ENCODE measurements at regions not wholly inside any gene's neighbourhood (a gene's known extent, or its start where the extent isn't known, plus 50 kb on each side); places are given as distances from the start of the nearest gene placed in this dataset.

DNA sequence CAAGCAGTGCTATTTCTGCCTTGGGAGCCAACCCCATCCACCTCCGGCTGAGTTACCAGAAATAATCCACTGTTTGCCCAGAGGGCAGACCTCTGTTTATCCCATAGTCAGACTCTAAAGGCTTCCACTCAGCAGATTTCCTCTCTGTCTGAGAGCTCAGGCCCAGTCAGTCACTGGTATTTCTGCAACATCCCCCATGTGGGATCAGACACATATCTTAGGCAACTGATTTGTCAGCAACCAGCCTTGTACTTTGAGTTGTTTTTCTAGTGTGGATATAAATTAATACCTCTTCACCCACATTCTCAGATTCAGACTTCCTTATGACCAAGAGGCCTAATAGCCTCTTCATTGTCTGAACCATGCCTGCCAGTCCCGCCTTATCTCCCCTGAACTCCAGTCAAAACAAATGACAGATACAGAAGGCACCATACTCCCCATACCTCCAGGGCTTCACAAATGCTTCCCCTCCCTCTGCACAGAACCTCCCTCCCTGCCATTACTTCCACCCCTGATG lies 193.6 kb downstream of the FAM76B start:
- Histone ChIP-seq H3K9ac (ENCODE audit: low read length) (no peak overlapping the region), H3K4me3 (ENCODE audit: control extremely low read depth in 1 of 5, extremely low read depth in 1 of 5, insufficient read depth in 1 of 5, low read depth in 2 of 5, low read length in 4 of 5) (no peak overlapping the region), H3K79me2 (ENCODE audit: control insufficient read depth, insufficient read depth, low read length) (no peaks in the 10 kb centered on the region), H2AFZ (ENCODE audit: insufficient read depth, low read depth, low read length, poor library complexity, severe bottlenecking) (no peak overlapping the region), H4K20me1 (ENCODE audit: control insufficient read depth, insufficient read depth, low read length, poor library complexity, severe bottlenecking) (no peaks in the 10 kb centered on the region), H3K4me2 (replicated peaks; ENCODE audit: low read depth, low read length, poor library complexity, severe bottlenecking) (no peak overlapping the region), H3K36me3 (replicated peaks in 1 of 2; ENCODE audit: control extremely low read depth in 1 of 2, control insufficient read depth in 1 of 2, extremely low read depth in 1 of 2, insufficient read depth in 2 of 2, low read length in 1 of 2) (no peaks in the 10 kb centered on the region), H3K4me1 (ENCODE audit: control insufficient read depth in 2 of 2, insufficient read depth in 2 of 2, low read length in 2 of 2) (no peaks in the 10 kb centered on the region), H3K9me3 (ENCODE audit: control extremely low read depth in 1 of 3, control insufficient read depth in 2 of 3, insufficient read depth in 1 of 3, low read length in 2 of 3) (no peaks in the 10 kb centered on the region), H3K27me3 (replicated peaks in 1 of 4; ENCODE audit: control extremely low read depth in 1 of 4, control insufficient read depth in 3 of 4, insufficient read depth in 4 of 4, low read length in 3 of 4) (no peaks in the 10 kb centered on the region), H3K27ac (ENCODE audit: low read length in 2 of 2) (no peak overlapping the region)
- Mint-ChIP-seq H3K4me3 (no peak overlapping the region), H3K27ac (peak overlapping the region; percentile 10), H3K4me1 (no peaks in the 10 kb centered on the region), H3K27me3 (no peaks in the 10 kb centered on the region), H3K9me3 (ENCODE audit: insufficient read depth) (no peaks in the 10 kb centered on the region)
- TF ChIP-seq EZH2 (IDR thresholded peaks at IDR 0.05; ENCODE audit: borderline replicate concordance, insufficient read depth, low read depth, low read length, poor library complexity, severe bottlenecking) (no peak), CTCF (IDR thresholded peaks at IDR 0.05) (no peak)
- DNase-seq (no peak), ATAC-seq (ENCODE audit: low read depth) (no peak)
- CTCF ChIA-PET = interaction anchor here (1.1 to 2.1 kb wide), 2 partner anchors 108 to 109 kb away, joined by 3 to 6 read pairs; no protein-coding TSS in a partner anchor
- POLR2A ChIA-PET = no interaction called here
- intact Hi-C loops (cut with micrococcal nuclease) = no loop called here
- 100% methylated on average over 2 of the region's 2 CpGs for WGBS (ENCODE audit: insufficient coverage)

GRCh38 chr11:95595541-95595940 lies 194.0 kb downstream of the FAM76B start:
- TF ChIP-seq EZH2 (IDR thresholded peaks at IDR 0.05; ENCODE audit: borderline replicate concordance, insufficient read depth, low read depth, low read length, poor library complexity, severe bottlenecking) = no peak
- TF ChIP-seq CTCF (IDR thresholded peaks at IDR 0.05) = no peak
- Histone ChIP-seq H2AFZ (ENCODE audit: insufficient read depth, low read depth, low read length, poor library complexity, severe bottlenecking) (no peak overlapping the region), H3K4me1 (ENCODE audit: control insufficient read depth in 2 of 2, insufficient read depth in 2 of 2, low read length in 2 of 2) (no peaks in the 10 kb centered on the region), H3K4me2 (replicated peaks; ENCODE audit: low read depth, low read length, poor library complexity, severe bottlenecking) (no peak overlapping the region), H3K27ac (ENCODE audit: low read length in 2 of 2) (no peak overlapping the region), H3K9ac (ENCODE audit: low read length) (no peak overlapping the region), H3K9me3 (ENCODE audit: control extremely low read depth in 1 of 3, control insufficient read depth in 2 of 3, insufficient read depth in 1 of 3, low read length in 2 of 3) (no peaks in the 10 kb centered on the region), H3K79me2 (ENCODE audit: control insufficient read depth, insufficient read depth, low read length) (no peaks in the 10 kb centered on the region), H3K27me3 (replicated peaks in 1 of 4; ENCODE audit: control extremely low read depth in 1 of 4, control insufficient read depth in 3 of 4, insufficient read depth in 4 of 4, low read length in 3 of 4) (no peaks in the 10 kb centered on the region), H3K36me3 (replicated peaks in 1 of 2; ENCODE audit: control extremely low read depth in 1 of 2, control insufficient read depth in 1 of 2, extremely low read depth in 1 of 2, insufficient read depth in 2 of 2, low read length in 1 of 2) (no peaks in the 10 kb centered on the region), H3K4me3 (ENCODE audit: control extremely low read depth in 1 of 5, extremely low read depth in 1 of 5, insufficient read depth in 1 of 5, low read depth in 2 of 5, low read length in 4 of 5) (no peak overlapping the region), H4K20me1 (ENCODE audit: control insufficient read depth, insufficient read depth, low read length, poor library complexity, severe bottlenecking) (no peaks in the 10 kb centered on the region)
- 100% methylated on average over 1 of the region's 3 CpGs for WGBS (ENCODE audit: insufficient coverage)
- ChIA-PET POLR2A (no interaction called here), CTCF (interaction anchor here (2.1 kb wide), 1 partner anchor 110 kb away, joined by 6 read pairs; no protein-coding TSS in a partner anchor)
- H3K27ac Mint-ChIP-seq = no peak overlapping the region
- no peaks in the 10 kb centered on the region for H3K9me3 Mint-ChIP-seq (ENCODE audit: insufficient read depth)
- no peaks in the 10 kb centered on the region for H3K27me3 Mint-ChIP-seq
- H3K4me1 Mint-ChIP-seq = no peaks in the 10 kb centered on the region
- no peak for ATAC-seq (ENCODE audit: low read depth)
- intact Hi-C loops (cut with micrococcal nuclease) = no loop called here
- DNase-seq = no peak
- H3K4me3 Mint-ChIP-seq = no peak overlapping the region

Data from B cell (primary cell).